Nephron progenitor cell (in vitro differentiated cells): ENCODE measurements at regions not wholly inside any gene's neighbourhood (a gene's known extent, or its start where the extent isn't known, plus 50 kb on each side); places are given as distances from the start of the nearest gene placed in this dataset.

Source experiments
- DNase-seq: peaks from one replicate; pipeline ENCODE4 v3.0.0; 2021
- H3K27ac Mint-ChIP-seq: 2 replicates; pipeline ENCODE4 v1.8.0; 2021; ENCODE audit warnings: mild to moderate bottlenecking, moderate library complexity, mixed read lengths
- H3K27me3 Mint-ChIP-seq: 2 replicates; pipeline ENCODE4 v1.8.0; 2021; ENCODE audit warnings: mild to moderate bottlenecking, low read depth, mixed read lengths; ENCODE audit not compliant: poor library complexity
- H3K36me3 Mint-ChIP-seq: 2 replicates; pipeline ENCODE4 v1.8.0; 2021; ENCODE audit warnings: low read depth, mixed read lengths
- H3K4me1 Mint-ChIP-seq: 2 replicates; pipeline ENCODE4 v1.8.0; 2021; ENCODE audit warnings: mixed read lengths
- H3K4me3 Mint-ChIP-seq: 2 replicates; pipeline ENCODE4 v1.8.0; 2021; ENCODE audit warnings: mild to moderate bottlenecking, moderate library complexity, mixed read lengths
- H3K9me3 Mint-ChIP-seq: 2 replicates; pipeline ENCODE4 v1.8.0; 2021; ENCODE audit warnings: mild to moderate bottlenecking, moderate library complexity, mixed read lengths
- TF ChIP-seq, protein P1 (sequence below): fragments of 200-600 bp; sonication (generic); IDR thresholded peaks from 2 replicates; pipeline ENCODE4 v1.5.0; 2021; ENCODE audit warnings: antibody characterized with exemption

DNA sequence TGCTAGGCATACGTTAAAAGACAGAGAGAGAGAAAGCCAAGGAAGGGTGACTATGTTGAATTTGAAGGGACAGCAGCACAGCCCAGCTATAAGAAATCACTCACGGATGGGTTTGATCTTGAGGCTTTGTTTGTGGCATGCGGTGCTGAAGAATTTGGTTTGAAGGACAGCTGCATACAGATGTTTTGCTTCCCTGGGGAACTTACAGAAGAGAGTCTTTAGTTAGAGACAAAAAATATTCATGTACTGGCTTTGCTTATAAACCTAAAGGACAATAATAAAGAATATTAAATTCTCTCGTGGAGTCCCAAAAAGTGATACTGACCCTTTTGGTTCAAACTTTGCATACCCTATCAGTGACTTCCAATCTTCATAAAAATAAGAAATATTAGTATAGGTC is 491.4 kb downstream of the NEBL start:
- TF ChIP-seq, protein P1, sequence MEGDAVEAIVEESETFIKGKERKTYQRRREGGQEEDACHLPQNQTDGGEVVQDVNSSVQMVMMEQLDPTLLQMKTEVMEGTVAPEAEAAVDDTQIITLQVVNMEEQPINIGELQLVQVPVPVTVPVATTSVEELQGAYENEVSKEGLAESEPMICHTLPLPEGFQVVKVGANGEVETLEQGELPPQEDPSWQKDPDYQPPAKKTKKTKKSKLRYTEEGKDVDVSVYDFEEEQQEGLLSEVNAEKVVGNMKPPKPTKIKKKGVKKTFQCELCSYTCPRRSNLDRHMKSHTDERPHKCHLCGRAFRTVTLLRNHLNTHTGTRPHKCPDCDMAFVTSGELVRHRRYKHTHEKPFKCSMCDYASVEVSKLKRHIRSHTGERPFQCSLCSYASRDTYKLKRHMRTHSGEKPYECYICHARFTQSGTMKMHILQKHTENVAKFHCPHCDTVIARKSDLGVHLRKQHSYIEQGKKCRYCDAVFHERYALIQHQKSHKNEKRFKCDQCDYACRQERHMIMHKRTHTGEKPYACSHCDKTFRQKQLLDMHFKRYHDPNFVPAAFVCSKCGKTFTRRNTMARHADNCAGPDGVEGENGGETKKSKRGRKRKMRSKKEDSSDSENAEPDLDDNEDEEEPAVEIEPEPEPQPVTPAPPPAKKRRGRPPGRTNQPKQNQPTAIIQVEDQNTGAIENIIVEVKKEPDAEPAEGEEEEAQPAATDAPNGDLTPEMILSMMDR = no peak
- no peaks in the 10 kb centered on the region for H3K36me3 Mint-ChIP-seq
- H3K9me3 Mint-ChIP-seq = no peaks in the 10 kb centered on the region
- DNase-seq = no peak
- no peaks in the 10 kb centered on the region for H3K4me1 Mint-ChIP-seq
- H3K4me3 Mint-ChIP-seq = no peak overlapping the region
- no peak overlapping the region for H3K27ac Mint-ChIP-seq
- H3K27me3 Mint-ChIP-seq = no peaks in the 10 kb centered on the region

DNA sequence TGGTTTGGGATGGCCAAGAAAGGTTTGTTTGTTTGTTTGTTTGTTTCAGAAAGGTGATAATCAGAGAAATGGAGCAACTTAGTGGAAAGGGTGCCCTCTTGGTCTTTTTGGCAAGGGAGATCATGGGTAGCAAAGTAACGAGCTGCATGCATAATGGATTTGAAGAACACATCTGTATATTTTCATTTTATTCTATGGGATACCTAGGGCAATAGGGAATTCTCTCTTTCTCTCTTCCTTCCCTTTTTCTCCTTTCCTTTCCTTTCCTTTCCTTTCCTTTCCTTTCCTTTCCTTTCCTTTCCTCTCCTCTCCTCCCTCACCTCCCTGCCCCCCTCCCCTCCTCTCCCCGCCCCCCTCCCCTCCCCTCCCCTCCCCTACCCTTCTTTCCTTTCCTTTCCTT is 492.1 kb downstream of the NEBL start:
- Mint-ChIP-seq H3K4me3 (no peak overlapping the region), H3K27ac (no peak overlapping the region), H3K4me1 (no peaks in the 10 kb centered on the region), H3K9me3 (no peaks in the 10 kb centered on the region), H3K27me3 (no peaks in the 10 kb centered on the region), H3K36me3 (no peaks in the 10 kb centered on the region)
- TF ChIP-seq, protein P1 = no peak
- no peak for DNase-seq

DNA sequence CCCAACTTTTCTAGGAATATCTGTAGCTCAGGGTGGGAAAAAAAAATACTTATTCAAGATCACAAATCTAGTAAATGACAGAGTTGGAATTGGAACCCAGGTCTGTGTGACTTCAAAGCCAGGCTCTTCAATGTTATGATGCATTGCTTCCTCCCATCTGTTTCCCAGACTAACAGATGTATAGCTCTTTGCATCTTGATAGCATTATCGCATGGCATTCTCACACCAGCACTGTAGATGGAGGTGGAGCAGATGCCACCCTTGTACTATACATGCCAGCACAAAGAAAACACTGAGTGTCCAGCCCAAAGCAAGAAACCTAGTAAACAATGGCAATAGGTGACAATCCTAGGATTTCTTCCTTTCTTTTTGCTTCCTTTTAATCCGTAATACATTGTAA is 497.3 kb downstream of the NEBL start:
- TF ChIP-seq, protein P1 = no peak
- Mint-ChIP-seq H3K4me3 (no peak overlapping the region), H3K9me3 (no peaks in the 10 kb centered on the region), H3K27ac (no peak overlapping the region), H3K27me3 (no peaks in the 10 kb centered on the region), H3K4me1 (no peaks in the 10 kb centered on the region), H3K36me3 (no peaks in the 10 kb centered on the region)
- DNase-seq = no peak

DNA sequence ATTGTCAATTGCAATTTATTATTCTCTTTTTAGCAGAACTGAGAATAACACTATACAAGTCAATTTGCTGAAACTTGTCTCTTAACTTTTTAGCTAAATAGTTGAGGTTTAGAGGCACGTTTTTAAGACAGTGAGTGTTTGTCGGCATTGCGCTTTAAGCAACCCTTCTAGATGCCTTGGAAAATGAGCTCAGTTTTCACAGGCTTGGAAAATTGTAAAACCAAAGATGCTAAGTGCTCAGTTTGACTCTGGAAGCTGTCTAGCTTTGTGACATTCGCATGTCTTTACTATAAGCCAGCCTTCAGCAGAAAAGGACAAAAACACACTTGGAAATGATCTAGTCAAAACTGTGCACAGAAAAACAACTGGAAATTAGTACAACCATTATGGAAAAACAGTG is 500.4 kb downstream of the NEBL start:
- Mint-ChIP-seq H3K4me1 (peaks cover 5% of the 10 kb centered on the region), H3K4me3 (no peak overlapping the region), H3K27ac (no peak overlapping the region), H3K9me3 (no peaks in the 10 kb centered on the region), H3K36me3 (no peaks in the 10 kb centered on the region), H3K27me3 (no peaks in the 10 kb centered on the region)
- no peak for DNase-seq
- TF ChIP-seq, protein P1 = no peak

DNA sequence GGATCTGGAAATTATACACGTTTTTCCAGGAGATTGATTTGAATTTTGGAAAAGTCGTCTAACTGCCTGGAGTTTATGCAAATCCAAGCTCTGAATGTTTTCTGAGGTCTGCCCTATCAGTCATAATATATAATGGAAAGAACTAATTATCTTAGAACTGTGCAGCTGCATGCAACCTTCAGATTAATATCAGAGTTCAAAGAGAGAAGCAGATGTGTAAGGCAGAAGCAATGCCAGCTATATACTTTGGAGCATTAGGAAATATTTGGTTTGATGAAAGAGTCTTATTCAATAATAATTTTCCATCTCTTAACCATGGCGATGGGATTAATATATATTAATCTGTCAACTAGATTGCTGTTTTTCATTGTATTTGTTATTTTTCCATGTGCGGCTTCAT is 500.9 kb downstream of the NEBL start:
- H3K9me3 Mint-ChIP-seq = no peaks in the 10 kb centered on the region

DNA sequence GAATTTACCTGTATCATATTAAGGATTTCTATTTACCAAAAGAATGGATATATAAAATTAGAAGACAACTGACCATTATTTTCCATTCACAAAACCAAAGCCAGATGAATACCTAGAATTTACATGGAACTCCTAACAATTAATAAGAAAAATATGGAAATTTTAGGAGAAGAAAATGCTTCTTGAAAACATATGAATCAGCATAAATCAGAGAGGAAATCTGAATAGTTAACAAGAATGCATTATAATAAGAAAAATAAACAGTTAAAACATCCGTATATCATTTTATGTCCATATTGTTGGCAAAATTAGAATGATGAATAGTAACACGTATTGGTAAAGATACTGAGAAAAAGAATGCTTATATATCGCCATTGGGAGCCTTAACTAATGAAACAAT is 505.5 kb downstream of the NEBL start:
- no peaks in the 10 kb centered on the region for H3K9me3 Mint-ChIP-seq
- H3K4me1 Mint-ChIP-seq = peaks cover 5% of the 10 kb centered on the region
- H3K27me3 Mint-ChIP-seq = no peaks in the 10 kb centered on the region
- H3K27ac Mint-ChIP-seq = no peak overlapping the region
- H3K4me3 Mint-ChIP-seq = no peak overlapping the region
- DNase-seq = no peak
- no peaks in the 10 kb centered on the region for H3K36me3 Mint-ChIP-seq
- TF ChIP-seq, protein P1 = no peak

More for the DNA sequence above, 500.9 kb downstream of the NEBL start:
- H3K4me3 Mint-ChIP-seq = no peak overlapping the region
- no peak overlapping the region for H3K27ac Mint-ChIP-seq
- DNase-seq = no peak
- no peaks in the 10 kb centered on the region for H3K36me3 Mint-ChIP-seq
- no peaks in the 10 kb centered on the region for H3K27me3 Mint-ChIP-seq
- TF ChIP-seq, protein P1 = no peak
- peaks cover 5% of the 10 kb centered on the region for H3K4me1 Mint-ChIP-seq
